GM18870 (cell line): ENCODE measurements at regions not wholly inside any gene's neighbourhood (a gene's known extent, or its start where the extent isn't known, plus 50 kb on each side); places are given as distances from the start of the nearest gene placed in this dataset.
"Not testable (repeated sequence)": the region's sequence is repeated elsewhere in the genome, so short reads cannot be mapped to it uniquely, and the experiment has no call there.

Experiments
- ATAC-seq: cut with Tn5 transposase; IDR thresholded peaks from one replicate; pipeline ENCODE4 v1.9.1; 2021; ENCODE audit warnings: moderate library complexity; ENCODE audit not compliant: unreplicated experiment

- no peak for ATAC-seq
Measured at GRCh38 chr2:236979664-236980063, 106.0 kb upstream of the COPS8 start.

DNA sequence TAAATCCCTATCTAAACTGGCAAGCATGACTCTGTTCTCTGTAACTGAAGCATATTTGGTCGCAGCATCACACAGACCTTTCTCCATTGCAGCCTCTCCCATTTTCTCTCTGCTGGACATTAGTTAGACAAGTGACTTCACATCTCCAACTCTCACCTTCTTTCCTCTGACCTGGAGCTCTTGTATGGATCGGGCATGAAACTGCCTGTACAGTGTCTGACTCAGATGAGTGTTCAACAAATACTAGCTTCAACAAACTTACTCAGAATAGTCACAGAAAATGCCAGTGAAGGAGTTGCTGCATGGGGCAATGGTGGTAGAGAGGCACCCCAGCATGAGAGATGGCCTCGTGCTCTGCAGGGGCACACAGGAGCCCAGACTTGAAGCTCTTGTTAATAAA, 104.7 kb upstream of the COPS8 start:
- ATAC-seq, result no peak

DNA sequence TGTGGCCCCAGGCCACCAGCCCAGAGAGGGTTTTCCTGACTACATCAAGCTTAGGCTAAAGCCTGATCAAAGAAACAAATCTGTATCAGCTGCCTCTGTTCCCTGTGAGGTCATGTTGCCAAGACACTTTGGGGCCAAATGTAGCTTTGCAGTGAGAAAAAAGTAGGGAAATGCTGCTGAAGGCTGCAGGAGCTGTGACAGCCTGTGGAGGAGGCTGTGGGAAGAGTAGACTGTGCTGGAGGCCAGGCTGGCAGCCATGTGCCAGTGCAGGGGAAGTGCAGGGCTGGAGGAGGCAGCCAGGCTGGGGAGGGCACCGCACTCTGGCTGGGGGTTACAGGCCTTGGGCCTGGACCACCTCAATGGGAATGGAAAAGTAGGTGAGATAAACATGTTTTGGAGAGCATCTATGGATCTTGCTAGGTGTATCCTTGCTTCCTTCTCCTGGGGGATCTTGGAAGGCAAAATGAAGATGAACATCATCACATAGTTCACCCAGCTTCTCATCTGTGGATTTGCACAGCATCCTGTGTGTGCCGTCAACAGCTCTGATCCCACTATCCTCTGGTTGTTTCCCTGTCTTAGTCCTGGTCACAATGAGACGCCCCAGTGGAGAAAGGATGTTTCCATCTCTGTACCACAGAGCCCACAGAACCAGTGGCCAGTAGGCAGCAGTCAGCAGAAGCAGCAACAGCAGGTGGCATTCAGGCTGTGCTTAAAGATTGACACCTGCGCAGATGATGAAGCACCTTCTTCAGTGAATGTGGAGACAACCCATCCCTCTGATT, 103.8 kb upstream of the COPS8 start:
- ATAC-seq, result no peak

- no peak for ATAC-seq
Measured at GRCh38 chr2:236982693-236983455, 102.8 kb upstream of the COPS8 start.

GRCh38 chr2:236984046-236984445, 101.6 kb upstream of the COPS8 start:
- no peak for ATAC-seq

DNA sequence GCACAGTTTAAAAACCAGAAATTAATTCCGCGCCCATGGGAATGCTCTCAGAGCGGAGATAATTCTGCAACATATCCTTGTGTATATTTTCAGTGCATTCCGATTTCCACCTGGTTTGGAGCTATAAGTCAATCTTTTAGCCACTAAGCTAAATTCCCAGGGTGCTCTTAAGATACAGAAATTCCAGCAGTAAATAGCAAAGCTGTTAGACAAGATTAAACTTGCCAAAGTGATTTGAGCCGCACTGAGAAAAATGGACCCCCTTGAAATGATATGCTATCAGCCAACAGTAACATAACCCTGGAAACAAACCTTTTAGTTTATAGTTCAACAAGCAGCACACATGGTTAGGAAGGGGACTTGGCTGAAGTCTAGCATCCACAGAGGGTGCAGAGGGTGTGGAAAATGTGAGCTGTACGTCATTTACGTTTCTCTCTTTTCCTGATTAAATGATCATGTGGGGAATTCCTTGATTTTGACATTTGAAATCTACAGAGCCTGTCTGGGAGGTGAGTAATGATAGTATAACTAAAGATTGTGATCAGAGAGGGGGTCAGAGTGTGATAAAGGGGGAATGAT, 99.8 kb upstream of the COPS8 start:
- ATAC-seq, result no peak

GRCh38 chr2:236986524-236987330, 99.0 kb upstream of the COPS8 start:
- ATAC-seq, result no peak

GRCh38 chr2:236988216-236988615, 97.5 kb upstream of the COPS8 start:
- ATAC-seq, result no peak

DNA sequence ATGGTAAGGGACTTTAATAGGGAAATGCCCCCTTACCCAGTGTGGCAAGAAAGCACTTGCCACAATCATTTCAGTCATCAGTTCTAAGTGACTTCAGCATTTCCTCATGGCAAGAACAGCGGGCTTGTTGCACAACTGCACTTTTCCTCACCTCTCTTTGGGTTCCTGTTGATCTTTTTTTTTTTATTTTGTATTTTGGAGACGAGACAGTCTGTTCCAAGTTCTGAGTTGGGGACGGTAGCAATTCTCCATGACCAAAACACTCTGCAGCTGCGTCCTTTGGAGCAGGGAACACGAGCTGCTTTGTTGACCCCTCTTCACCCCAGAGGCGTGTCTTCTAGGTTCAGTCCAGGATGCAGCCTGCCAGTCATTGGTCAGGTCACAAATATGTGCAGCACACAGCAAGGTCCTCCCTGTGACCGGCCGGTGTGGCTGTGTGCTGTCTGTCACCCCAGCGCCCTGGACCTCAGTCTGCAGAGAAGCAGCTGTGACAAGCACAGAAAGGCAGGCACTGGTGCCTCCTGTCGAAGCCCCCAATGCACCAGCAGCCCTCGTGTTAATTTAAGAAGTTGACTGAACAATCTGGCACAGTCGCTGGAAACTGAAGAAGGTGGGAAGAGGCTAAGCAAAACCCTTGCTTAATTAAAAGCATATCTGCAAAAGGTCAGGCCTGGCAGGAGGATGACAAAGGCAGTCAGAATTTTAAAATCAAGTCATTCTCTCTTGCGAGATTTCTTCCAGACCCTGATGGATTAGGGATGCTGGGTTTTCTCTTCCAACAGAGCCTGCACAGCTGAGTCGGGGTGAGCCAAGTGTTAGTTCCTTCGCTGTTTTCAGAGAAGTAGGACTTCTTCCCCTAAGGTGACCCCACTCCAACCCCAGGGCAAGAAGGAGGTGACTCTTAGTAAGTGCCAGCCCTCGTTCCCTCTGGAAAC, 96.7 kb upstream of the COPS8 start:
- ATAC-seq, result no peak

GRCh38 chr2:236990552-236990951, 95.1 kb upstream of the COPS8 start:
- ATAC-seq, result no peak

- ATAC-seq, result no peak
Measured at GRCh38 chr2:236991874-236992273, 93.8 kb upstream of the COPS8 start.

DNA sequence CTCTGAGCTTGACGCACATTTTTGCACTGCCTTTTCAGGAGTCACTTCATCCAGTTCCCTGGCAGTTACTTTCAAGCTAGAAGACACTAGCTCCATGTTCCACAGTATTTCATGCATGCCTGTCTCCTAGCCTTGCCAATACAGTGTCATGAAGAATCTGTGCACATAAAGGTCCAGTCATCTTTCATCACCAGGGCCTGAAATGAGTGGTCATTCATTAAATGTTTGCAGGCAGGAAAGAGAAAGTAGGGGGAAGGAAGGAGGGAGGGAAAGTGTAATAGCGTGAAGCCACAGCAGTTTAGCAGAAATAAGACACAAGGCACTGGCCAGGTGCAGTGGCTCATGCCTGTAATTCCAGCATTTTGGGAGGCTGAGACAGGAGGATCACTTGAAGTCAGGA, 92.4 kb upstream of the COPS8 start:
- ATAC-seq, result no peak

GRCh38 chr2:236994361-236994760, 91.3 kb upstream of the COPS8 start:
- ATAC-seq, result no peak

GRCh38 chr2:236997069-236997715, 88.5 kb upstream of the COPS8 start:
- no peak for ATAC-seq

DNA sequence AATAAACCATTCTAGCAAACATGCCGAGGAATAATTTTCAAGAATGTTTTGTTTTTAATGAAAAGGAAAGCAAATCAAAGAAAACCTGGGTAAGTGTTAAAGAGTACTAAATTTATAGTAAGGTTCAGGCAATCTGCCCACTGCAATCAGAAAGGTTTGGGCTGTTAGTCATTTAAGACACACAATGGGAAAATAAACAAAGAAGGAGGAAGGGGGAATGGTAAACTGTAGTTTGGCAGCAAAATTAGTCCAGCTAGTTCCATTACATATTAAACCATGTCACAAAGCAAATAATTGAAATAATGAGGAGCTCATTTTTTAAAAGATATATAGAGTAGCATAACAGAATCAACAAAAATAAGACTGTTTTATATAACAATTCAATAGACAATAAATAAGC, 87.5 kb upstream of the COPS8 start:
- no peak for ATAC-seq

- no peak for ATAC-seq
Measured at GRCh38 chr2:236998758-236999157, 86.9 kb upstream of the COPS8 start.

GRCh38 chr2:237000481-237000880, 85.2 kb upstream of the COPS8 start:
- no peak for ATAC-seq

DNA sequence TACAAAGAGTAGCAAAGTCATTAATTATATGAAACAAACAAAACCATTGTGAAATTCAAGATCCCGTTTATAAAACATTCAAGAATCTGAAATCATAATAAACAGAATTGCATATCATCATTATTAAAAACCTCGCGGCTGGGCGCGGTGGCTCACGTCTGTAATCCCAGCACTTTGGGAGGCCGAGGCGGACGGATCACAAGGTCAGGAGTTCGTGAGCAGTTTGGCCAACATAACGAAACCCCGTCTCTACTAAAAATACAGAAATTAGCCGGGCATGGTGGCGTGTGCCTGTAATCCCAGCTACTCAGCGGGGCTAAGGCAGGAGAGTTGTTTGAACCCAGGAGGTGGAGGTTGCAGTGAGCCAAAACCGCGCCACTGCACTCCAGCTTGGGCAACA, 80.3 kb upstream of the COPS8 start:
- ATAC-seq, result not testable (repeated sequence)

DNA sequence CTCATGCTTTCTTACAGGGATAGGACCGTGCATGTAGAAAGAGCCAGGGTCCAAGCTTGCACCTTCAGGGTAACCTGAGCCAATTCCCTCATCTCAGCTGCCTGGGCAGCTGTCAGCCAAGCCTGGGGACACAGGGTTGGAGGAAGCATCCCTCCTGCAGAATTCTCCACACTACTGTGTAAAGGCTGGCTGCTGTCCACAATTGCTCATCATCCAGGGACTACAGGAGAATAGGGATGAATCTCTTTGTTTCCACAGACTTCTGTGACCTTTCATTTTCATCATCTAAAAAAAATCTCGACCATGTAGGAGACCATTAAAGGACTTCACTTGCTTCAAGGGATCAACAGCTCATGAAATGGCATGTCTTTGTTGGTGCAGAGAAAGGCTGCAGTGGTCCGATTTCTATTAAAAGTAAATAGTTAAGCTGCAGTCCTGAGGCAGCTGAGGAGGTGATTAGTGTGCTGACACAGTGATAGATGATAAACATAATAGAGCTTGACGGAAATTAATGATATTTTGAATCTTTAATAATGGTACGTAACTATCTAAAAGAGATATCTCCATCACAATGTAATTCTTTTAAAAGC, 74.4 kb upstream of the COPS8 start:
- no peak for ATAC-seq
